Trophoblast cell (in vitro differentiated cells and primary cell): ENCODE measurements at regions not wholly inside any gene's neighbourhood (a gene's known extent, or its start where the extent isn't known, plus 50 kb on each side); places are given as distances from the start of the nearest gene placed in this dataset.
A peak's percentile ranks its signal among the peaks of the same experiment; 100 is the strongest.

Experiments
- DNase-seq, 2 donors: peaks; one replicate each; pipeline ENCODE4 v3.0.0-alpha.2; 2016
- H2AFZ ChIP-seq: 2 replicates; pipeline ENCODE4 v1.6.1; 2013; ENCODE audit warnings: low read length, moderate library complexity, mild to moderate bottlenecking; ENCODE audit not compliant: insufficient read depth, poor library complexity
- H2AK5ac ChIP-seq: 2 replicates; pipeline ENCODE4 v1.6.1; 2013; ENCODE audit warnings: mild to moderate bottlenecking, low read length
- H2BK120ac ChIP-seq: 2 replicates; pipeline ENCODE4 v1.6.1; 2013; ENCODE audit warnings: low read length, mild to moderate bottlenecking, moderate library complexity; ENCODE audit not compliant: insufficient read depth, poor library complexity
- H2BK12ac ChIP-seq: 2 replicates; pipeline ENCODE4 v1.6.1; 2013; ENCODE audit warnings: mild to moderate bottlenecking, low read length, moderate library complexity
- H2BK5ac ChIP-seq: 2 replicates; pipeline ENCODE4 v1.6.1; 2013; ENCODE audit warnings: low read length, low read depth, moderate library complexity, mild to moderate bottlenecking; ENCODE audit not compliant: poor library complexity
- H3K14ac ChIP-seq: 2 replicates; pipeline ENCODE4 v1.6.1; 2013; ENCODE audit warnings: mild to moderate bottlenecking, low read length
- H3K18ac ChIP-seq: 2 replicates; pipeline ENCODE4 v1.6.1; 2013; ENCODE audit warnings: mild to moderate bottlenecking, low read length
- H3K23ac ChIP-seq: 2 replicates; pipeline ENCODE4 v1.6.1; 2013; ENCODE audit warnings: low read length
- H3K27ac ChIP-seq: 2 replicates; pipeline ENCODE4 v1.5.1; 2013; ENCODE audit warnings: low read depth, mild to moderate bottlenecking, inconsistent platforms, low read length, moderate library complexity
- H3K27me3 ChIP-seq: 2 replicates; pipeline ENCODE4 v1.6.1; 2013; ENCODE audit warnings: inconsistent platforms, mild to moderate bottlenecking, low read length, moderate library complexity; ENCODE audit not compliant: insufficient read depth
- H3K36me3 ChIP-seq, 2 experiments: 1 replicate in 1 of 2; 2 replicates in 1 of 2; pipeline ENCODE4 v1.6.1; 2013; ENCODE audit warnings: low read length in 2 of 2, mild to moderate bottlenecking in 2 of 2, moderate library complexity in 1 of 2; ENCODE audit not compliant: insufficient read depth in 2 of 2, control insufficient read depth in 1 of 2
- H3K4ac ChIP-seq: 2 replicates; pipeline ENCODE4 v1.6.1; 2013; ENCODE audit warnings: low read depth, mild to moderate bottlenecking, low read length, moderate library complexity
- H3K4me1 ChIP-seq, 2 experiments: 1 replicate in 1 of 2; 2 replicates in 1 of 2; pipeline ENCODE4 v1.6.1; 2013; ENCODE audit warnings: low read length in 2 of 2, mild to moderate bottlenecking in 2 of 2, moderate library complexity in 1 of 2; ENCODE audit not compliant: insufficient read depth in 2 of 2, control insufficient read depth in 1 of 2
- H3K4me2 ChIP-seq: 2 replicates; pipeline ENCODE4 v1.6.1; 2013; ENCODE audit warnings: inconsistent platforms, mild to moderate bottlenecking, low read length, moderate library complexity
- H3K4me3 ChIP-seq: 2 replicates; pipeline ENCODE4 v1.5.1; 2013; ENCODE audit warnings: mild to moderate bottlenecking, low read depth, low read length, inconsistent platforms
- H3K79me1 ChIP-seq: one replicate; pipeline ENCODE4 v1.6.1; 2013; ENCODE audit warnings: low read length
- H3K79me2 ChIP-seq: 2 replicates; pipeline ENCODE4 v1.6.1; 2013; ENCODE audit warnings: low read length, mild to moderate bottlenecking; ENCODE audit not compliant: control insufficient read depth, insufficient read depth, poor library complexity
- H3K9ac ChIP-seq: 2 replicates; pipeline ENCODE4 v1.6.1; 2013; ENCODE audit warnings: mild to moderate bottlenecking, low read length
- H3K9me3 ChIP-seq: 2 replicates; pipeline ENCODE4 v1.6.1; 2013; ENCODE audit warnings: low read depth, mild to moderate bottlenecking, control low read depth, inconsistent platforms, low read length; ENCODE audit not compliant: insufficient read depth
- H4K12ac ChIP-seq: 2 replicates; pipeline ENCODE4 v1.6.1; 2013; ENCODE audit warnings: low read depth, mild to moderate bottlenecking, low read length, moderate library complexity
- H4K8ac ChIP-seq: 2 replicates; pipeline ENCODE4 v1.6.1; 2013; ENCODE audit warnings: low read depth, mild to moderate bottlenecking, low read length, moderate library complexity
- H4K91ac ChIP-seq: one replicate; pipeline ENCODE4 v1.6.1; 2013; ENCODE audit warnings: low read depth, mild to moderate bottlenecking, low read length, moderate library complexity
- WGBS: extraction: QIAGEN DNeasy Blood & Tissue Kit; methylation state at CpG from one replicate; pipeline ENCODE4 v1.1.7; 2013; ENCODE audit warnings: missing lambda C conversion rate; ENCODE audit not compliant: insufficient read length, insufficient coverage; ENCODE audit errors: extremely low coverage; 5-methylcytosine and 5-hydroxymethylcytosine counted together

DNA sequence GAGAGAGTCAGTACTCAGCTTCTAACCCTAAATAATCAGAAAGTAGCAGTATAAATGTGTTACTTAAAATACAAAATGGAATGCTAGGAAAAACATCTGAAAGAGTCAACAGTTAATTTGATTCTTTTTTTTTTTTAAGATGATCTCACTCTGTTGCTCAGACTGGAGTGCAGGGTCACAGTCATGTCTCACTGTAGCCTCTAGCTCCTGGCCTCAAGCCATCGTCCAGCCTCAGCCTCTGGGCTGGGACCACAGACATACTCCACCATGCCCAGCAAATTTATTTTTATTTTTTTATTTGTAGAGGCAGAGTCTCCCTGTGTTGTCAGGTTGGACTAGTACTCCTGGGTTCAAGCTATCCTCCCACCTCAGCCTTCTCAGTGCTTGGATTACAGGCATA, 424.9 kb downstream of the IRX2 start:
- no peak overlapping the region for H2BK120ac ChIP-seq
- H3K4me3 ChIP-seq = no peak overlapping the region
- no peak overlapping the region for H3K4ac ChIP-seq
- no peak overlapping the region for H2BK5ac ChIP-seq
- no peak overlapping the region for H4K8ac ChIP-seq
- no CpG with 5 or more reads among the region's 1 CpG for WGBS
- H3K36me3 ChIP-seq = no peaks in the 10 kb centered on the region
- no peaks in the 10 kb centered on the region for H3K27me3 ChIP-seq
- H3K9me3 ChIP-seq = peaks cover 2% of the 10 kb centered on the region
- no peaks in the 10 kb centered on the region for H3K79me1 ChIP-seq
- H3K79me2 ChIP-seq = no peaks in the 10 kb centered on the region
- H2BK12ac ChIP-seq = no peak overlapping the region
- no peak overlapping the region for H4K12ac ChIP-seq
- H2AK5ac ChIP-seq = no peak overlapping the region
- H3K18ac ChIP-seq = no peak overlapping the region
- H3K4me1 ChIP-seq = no peaks in the 10 kb centered on the region
- no peak overlapping the region for H3K4me2 ChIP-seq
- no peak overlapping the region for H3K9ac ChIP-seq
- no peak for DNase-seq
- H3K14ac ChIP-seq = no peak overlapping the region
- no peak overlapping the region for H2AFZ ChIP-seq
- H4K91ac ChIP-seq = no peak overlapping the region
- no peak overlapping the region for H3K23ac ChIP-seq
- no peak overlapping the region for H3K27ac ChIP-seq

DNA sequence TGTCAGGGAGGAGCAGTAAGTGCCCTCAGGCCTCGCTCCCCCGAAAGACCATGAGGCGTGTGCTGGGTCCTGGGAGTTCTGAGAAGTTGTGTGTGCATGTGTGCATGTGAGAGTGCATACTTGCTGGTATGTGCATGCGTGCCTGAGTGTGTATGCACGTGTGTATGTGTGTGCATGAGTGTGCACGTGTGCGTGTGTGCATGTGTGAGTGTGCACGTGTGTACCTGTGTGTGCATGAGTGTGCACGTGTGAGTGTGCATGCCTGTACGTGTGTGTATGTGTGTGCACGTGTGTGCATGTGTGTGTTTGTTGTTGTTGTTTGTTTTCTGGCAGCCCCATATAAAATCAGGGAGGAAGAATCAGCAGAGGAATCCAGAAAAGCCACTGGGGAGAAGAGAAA, 426.7 kb downstream of the IRX2 start:
- Histone ChIP-seq H4K91ac (no peak overlapping the region), H3K27ac (no peak overlapping the region), H4K8ac (no peak overlapping the region), H3K36me3 (no peaks in the 10 kb centered on the region), H4K12ac (no peak overlapping the region), H3K23ac (no peak overlapping the region), H3K4me2 (no peak overlapping the region), H3K9me3 (peaks cover 2% of the 10 kb centered on the region), H2BK5ac (no peak overlapping the region), H3K9ac (no peak overlapping the region), H3K4me1 (no peaks in the 10 kb centered on the region), H2BK12ac (no peak overlapping the region), H3K4me3 (peak overlapping the region; percentile 64), H3K14ac (no peak overlapping the region), H2BK120ac (no peak overlapping the region), H3K79me1 (no peaks in the 10 kb centered on the region), H3K18ac (no peak overlapping the region), H2AFZ (no peak overlapping the region), H3K27me3 (no peaks in the 10 kb centered on the region), H3K4ac (no peak overlapping the region), H2AK5ac (no peak overlapping the region), H3K79me2 (no peaks in the 10 kb centered on the region)
- WGBS = no CpG with 5 or more reads among the region's 11 CpGs
- DNase-seq = no peak

DNA sequence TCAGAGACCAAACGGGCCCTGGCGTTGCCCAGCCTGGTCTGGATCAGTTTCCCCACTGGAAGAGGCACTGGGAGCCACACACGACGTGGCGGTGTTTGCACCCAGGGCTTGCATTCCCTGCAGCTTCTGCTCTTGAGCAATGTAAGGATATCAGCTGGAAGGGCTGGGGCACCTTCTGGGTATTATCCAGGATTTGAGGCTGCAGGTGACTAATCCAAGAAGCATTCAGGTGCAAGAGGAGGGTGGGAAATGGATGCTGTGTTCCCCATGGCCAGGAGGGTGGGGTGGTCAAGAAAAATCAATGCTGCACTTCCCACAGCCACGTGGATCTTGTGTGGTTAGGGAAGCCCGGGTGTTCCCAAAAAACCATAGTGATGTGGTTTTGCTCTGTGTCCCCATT, 430.9 kb downstream of the IRX2 start:
- H3K79me2 ChIP-seq = no peaks in the 10 kb centered on the region
- H3K14ac ChIP-seq = no peak overlapping the region
- H3K27me3 ChIP-seq = no peaks in the 10 kb centered on the region
- H3K18ac ChIP-seq = no peak overlapping the region
- no peak for DNase-seq
- no peak overlapping the region for H2BK12ac ChIP-seq
- no peak overlapping the region for H3K4me2 ChIP-seq
- H3K9me3 ChIP-seq = peaks cover 4% of the 10 kb centered on the region
- no peak overlapping the region for H2BK5ac ChIP-seq
- H2BK120ac ChIP-seq = no peak overlapping the region
- no peak overlapping the region for H3K23ac ChIP-seq
- H4K12ac ChIP-seq = no peak overlapping the region
- no peaks in the 10 kb centered on the region for H3K79me1 ChIP-seq
- H3K4ac ChIP-seq = no peak overlapping the region
- no peaks in the 10 kb centered on the region for H3K4me1 ChIP-seq
- H3K9ac ChIP-seq = no peak overlapping the region
- H3K36me3 ChIP-seq = no peaks in the 10 kb centered on the region
- no peak overlapping the region for H4K91ac ChIP-seq
- no peak overlapping the region for H2AFZ ChIP-seq
- WGBS = no CpG with 5 or more reads among the region's 7 CpGs
- H3K27ac ChIP-seq = no peak overlapping the region
- H2AK5ac ChIP-seq = no peak overlapping the region
- no peak overlapping the region for H3K4me3 ChIP-seq
- H4K8ac ChIP-seq = no peak overlapping the region

- Histone ChIP-seq H3K9ac (no peak overlapping the region), H3K79me1 (no peaks in the 10 kb centered on the region), H3K27me3 (no peaks in the 10 kb centered on the region), H3K4me2 (no peak overlapping the region), H2BK5ac (no peak overlapping the region), H3K9me3 (peaks cover 2% of the 10 kb centered on the region), H2BK120ac (no peak overlapping the region), H3K79me2 (no peaks in the 10 kb centered on the region), H2AK5ac (no peak overlapping the region), H3K4ac (no peak overlapping the region), H3K36me3 (no peaks in the 10 kb centered on the region), H3K14ac (no peak overlapping the region), H4K12ac (no peak overlapping the region), H4K91ac (no peak overlapping the region), H3K4me1 (no peaks in the 10 kb centered on the region), H3K4me3 (no peak overlapping the region), H2AFZ (no peak overlapping the region), H2BK12ac (no peak overlapping the region), H3K23ac (no peak overlapping the region), H3K18ac (no peak overlapping the region), H3K27ac (no peak overlapping the region), H4K8ac (no peak overlapping the region)
- no CpG with 5 or more reads among the region's 2 CpGs for WGBS
- DNase-seq = no peak
These were observed 433.9 kb downstream of the IRX2 start for GRCh38 chr5:2317540-2317939.
